GM10266 (cell line): ENCODE measurements at regions not wholly inside any gene's neighbourhood (a gene's known extent, or its start where the extent isn't known, plus 50 kb on each side); places are given as distances from the start of the nearest gene placed in this dataset.

Experiments used
- DNase-seq: peaks from one replicate; pipeline ENCODE4 v3.0.0; 2012; ENCODE audit errors: extremely low spot score
- TF ChIP-seq, protein P1 (sequence below): IDR thresholded peaks from 2 replicates; pipeline ENCODE4 v1.5.1; 2012; ENCODE audit warnings: mild to moderate bottlenecking, low read depth; ENCODE audit not compliant: control insufficient read depth, insufficient read depth; ENCODE audit errors: missing control alignments

DNA sequence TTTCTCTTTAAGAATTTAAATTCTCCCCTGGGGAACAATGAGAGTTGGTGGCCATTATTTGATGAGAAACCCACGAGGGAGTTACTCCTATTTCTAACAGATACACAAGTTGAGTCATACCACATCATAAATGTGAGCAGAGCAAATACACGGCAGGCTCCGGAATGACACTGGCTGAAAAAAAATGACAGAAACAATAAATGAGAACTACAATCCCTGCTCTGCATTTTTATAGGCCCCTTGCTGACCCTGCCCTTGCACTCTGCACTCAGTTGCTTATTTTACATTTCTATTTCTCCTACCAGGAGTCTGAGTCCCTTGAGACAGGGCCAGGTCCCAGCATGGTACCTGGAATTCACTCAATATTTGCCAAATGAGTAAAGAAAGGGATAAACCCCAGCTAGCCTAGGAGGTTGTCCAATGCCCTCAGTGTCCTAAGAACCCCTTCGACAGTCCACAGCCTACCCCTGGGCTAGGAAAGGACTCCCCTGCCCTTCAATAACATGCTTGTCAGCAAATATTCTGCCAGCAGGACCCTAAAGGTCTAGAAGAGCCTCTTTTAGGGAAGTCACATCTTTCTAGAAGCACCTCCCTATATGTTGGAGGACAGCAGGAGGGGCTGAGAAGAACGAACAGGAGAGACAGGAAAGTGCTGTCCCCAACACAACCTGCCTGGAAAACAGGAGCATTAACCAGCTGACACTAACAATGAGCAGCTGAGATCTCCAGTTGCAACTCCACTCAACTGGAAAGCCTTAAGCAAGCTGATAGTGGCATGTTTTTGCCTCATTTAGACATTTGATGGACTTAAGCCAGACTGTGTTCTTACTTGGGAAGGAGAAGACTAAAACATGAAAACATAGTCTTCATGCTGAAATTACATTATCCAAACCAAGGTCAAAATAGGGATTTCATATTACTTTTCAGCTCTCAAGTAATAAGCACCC is 191.2 kb downstream of the ACTL7B start:
- TF ChIP-seq, protein P1, sequence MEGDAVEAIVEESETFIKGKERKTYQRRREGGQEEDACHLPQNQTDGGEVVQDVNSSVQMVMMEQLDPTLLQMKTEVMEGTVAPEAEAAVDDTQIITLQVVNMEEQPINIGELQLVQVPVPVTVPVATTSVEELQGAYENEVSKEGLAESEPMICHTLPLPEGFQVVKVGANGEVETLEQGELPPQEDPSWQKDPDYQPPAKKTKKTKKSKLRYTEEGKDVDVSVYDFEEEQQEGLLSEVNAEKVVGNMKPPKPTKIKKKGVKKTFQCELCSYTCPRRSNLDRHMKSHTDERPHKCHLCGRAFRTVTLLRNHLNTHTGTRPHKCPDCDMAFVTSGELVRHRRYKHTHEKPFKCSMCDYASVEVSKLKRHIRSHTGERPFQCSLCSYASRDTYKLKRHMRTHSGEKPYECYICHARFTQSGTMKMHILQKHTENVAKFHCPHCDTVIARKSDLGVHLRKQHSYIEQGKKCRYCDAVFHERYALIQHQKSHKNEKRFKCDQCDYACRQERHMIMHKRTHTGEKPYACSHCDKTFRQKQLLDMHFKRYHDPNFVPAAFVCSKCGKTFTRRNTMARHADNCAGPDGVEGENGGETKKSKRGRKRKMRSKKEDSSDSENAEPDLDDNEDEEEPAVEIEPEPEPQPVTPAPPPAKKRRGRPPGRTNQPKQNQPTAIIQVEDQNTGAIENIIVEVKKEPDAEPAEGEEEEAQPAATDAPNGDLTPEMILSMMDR: no peak
- DNase-seq: no peak

DNA sequence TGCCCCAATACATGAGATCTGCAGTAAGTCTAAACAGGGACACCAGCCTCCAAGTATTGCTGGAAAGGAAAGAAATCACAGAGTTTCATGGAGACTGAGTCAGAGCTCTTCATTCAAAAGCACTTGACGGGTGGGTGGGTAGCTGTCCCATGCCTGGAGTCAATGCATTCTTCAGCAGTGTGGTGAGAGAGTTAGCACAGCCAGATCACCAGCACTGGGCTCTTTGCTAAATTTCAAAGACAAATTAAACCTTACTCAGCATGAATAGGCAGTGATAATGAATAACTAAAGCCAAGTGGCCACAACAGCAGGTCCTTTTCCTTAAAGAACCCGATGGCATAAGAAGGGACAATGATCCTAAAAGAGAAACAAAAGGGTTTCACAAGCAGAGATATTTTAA is 192.4 kb downstream of the ACTL7B start:
- no peak for DNase-seq
- TF ChIP-seq, protein P1: no peak

DNA sequence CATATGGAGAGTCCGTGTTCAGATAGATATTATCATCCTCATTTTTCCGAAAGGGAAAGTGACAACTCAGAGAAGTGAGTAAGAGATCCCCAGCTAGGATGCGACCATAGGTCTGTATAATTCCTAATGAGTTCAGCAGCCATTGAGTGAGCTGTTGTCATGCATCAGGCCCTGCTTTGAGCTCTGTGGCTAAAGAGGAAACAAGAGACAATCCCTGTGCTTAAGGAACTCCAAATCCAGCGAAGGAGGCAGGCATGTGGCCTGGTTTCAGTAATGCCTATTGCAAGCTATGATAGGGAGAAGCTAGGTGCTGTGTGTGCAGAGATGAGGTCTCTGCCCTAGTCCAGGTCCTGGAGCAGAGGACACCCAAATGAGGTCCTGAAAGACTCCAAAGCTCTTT is 192.8 kb downstream of the ACTL7B start:
- DNase-seq: no peak
- TF ChIP-seq, protein P1: no peak

DNA sequence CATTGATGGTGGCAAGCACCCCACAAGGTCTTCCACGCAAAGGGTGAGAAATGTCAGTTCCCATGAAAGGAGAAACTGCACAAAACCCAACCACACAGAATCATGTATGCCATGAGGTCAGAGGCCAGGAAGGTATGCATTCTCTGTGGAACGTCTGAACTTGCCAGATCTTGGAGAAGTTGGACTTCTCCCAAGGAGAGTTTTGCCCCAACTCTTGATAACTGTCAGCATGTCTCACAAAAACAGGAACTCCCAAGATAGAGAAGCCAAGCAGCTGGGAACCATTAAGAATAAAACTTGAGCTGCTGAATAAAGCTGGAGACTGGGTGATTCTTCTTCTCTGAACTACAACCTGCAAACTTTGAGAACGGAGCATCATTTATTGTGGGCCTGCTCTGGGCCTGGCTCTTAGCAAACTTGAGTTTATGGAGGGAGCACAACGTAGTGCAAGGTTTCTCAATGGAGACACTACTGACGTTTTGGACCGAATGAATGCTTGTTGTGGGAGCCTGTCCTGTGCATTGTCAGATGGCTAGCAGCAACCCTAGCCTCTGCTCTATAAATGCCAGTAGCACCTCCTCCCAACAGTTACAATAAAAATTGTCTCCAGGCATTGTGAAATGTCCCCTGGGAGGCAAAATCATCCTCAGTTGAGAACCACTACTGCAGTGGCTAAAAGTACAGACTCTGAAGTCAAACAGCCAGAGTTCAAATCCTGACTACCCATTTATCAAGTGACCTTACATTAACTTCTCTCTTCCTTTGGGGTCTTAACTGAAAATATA is 193.5 kb downstream of the ACTL7B start:
- no peak for DNase-seq
- TF ChIP-seq, protein P1: no peak

DNA sequence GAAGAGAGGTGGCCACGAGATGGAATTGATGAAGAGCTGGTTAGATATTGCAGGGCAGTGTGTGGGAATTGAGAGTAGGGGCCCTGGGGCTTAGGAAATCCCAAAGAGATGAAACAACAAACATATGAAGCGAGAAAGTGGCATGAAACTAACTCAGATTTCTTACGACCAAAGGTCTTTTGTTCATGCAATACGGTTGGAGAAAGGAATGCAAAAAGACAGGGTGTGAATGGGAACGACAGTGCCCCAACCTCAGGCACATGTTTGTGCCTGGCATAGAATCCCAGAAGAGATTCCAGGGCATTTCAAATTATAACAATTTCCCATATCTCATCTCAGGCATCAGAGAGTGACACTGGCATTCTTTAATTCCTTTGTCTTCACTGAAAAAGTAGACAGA is 199.2 kb downstream of the ACTL7B start:
- TF ChIP-seq, protein P1: no peak
- DNase-seq: no peak

DNA sequence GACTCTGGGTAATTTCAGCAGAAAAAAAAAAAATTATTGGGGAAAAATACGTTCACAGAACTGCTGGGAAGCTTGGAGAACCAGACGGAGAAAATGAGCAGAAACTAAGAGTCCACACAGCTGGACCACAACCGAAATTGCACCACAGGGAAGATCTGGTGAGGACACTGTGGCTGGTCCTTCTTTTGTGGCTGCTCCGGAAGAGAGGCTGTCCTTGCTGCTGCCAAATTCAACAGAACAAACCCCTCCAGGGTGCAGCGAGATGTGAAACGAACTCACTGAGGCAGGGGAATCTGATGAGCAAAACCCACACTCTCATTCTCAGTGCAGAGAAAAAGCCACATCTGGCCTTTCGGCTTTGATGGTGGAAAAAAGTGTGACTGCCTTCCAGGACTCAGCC is 200.0 kb downstream of the ACTL7B start:
- TF ChIP-seq, protein P1: no peak
- no peak for DNase-seq
